Adrenal gland (tissue), 5 donors: ENCODE measurements at regions not wholly inside any gene's neighbourhood (a gene's known extent, or its start where the extent isn't known, plus 50 kb on each side); places are given as distances from the start of the nearest gene placed in this dataset.

Experiments used
- CTCF ChIP-seq, 6 experiments: fragments of 450-650 bp in 4 of 6; fragments of 200-600 bp in 2 of 6; sonication (generic) in 1 of 6; IDR thresholded peaks; 1 replicate in 5 of 6; 2 replicates in 1 of 6; pipeline versions ENCODE4 v1.5.1 to v1.8.0; 2016 to 2021; ENCODE audit warnings: antibody characterized with exemption in 6 of 6, mild to moderate bottlenecking in 2 of 6, moderate library complexity in 1 of 6
- POLR2A ChIP-seq, 2 donors: fragments of 450-650 bp; IDR thresholded peaks; one replicate each; pipeline ENCODE4 v1.6.1; 2017; ENCODE audit warnings: antibody characterized with exemption in 2 of 2, mild to moderate bottlenecking in 2 of 2, moderate library complexity in 1 of 2
- donor health status: DM: no; HTN: no; CAD: no.

- no peak for TF ChIP-seq POLR2A (IDR thresholded peaks at IDR 0.05)
- TF ChIP-seq CTCF (IDR thresholded peaks at IDR 0.05), result no peak
These were observed 681.3 kb upstream of the CDH2 start for GRCh38 chr18:28858248-28858647.
